CD1c-positive myeloid dendritic cell (primary cell): ENCODE measurements at regions not wholly inside any gene's neighbourhood (a gene's known extent, or its start where the extent isn't known, plus 50 kb on each side); places are given as distances from the start of the nearest gene placed in this dataset.
"Not testable (repeated sequence)": the region's sequence is repeated elsewhere in the genome, so short reads cannot be mapped to it uniquely, and the experiment has no call there.

Experiments used
- DNase-seq: peaks from one replicate; pipeline ENCODE4 v3.0.0-alpha.2; 2016; ENCODE audit errors: extremely low spot score

GRCh38 chr14:106592115-106592852, 1065.9 kb downstream of the TMEM121 start:
- not testable (repeated sequence) for DNase-seq

GRCh38 chr14:106599209-106599608, 1072.8 kb downstream of the TMEM121 start:
- DNase-seq, result no peak

- DNase-seq, result peak; percentile 60
These were observed 1079.4 kb downstream of the TMEM121 start for GRCh38 chr14:106605548-106606448.

DNA sequence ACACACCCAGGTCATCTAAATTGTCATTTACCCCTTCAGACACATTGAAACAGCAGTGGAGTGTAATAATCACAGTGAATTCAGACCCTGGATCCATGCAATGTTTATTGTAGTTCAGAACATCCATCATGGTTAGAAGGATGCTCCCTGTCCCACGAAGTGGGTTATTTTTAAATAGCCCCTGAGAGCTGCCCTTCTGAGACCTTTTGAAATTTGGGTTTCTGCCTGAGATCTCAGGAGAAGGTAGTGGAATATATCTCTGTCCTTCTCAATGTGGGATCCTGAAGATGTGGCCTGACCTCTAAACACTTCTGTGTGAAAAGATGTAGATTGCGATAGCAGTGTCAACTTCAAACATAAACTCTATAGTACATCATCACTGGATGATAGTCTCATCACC, 1080.6 kb downstream of the TMEM121 start:
- DNase-seq, result no peak

- DNase-seq, result no peak
These were observed 1084.3 kb downstream of the TMEM121 start for GRCh38 chr14:106610691-106611090.

- DNase-seq, result no peak
These were observed 1086.9 kb downstream of the TMEM121 start for GRCh38 chr14:106613256-106613655.

- peak; percentile 73 for DNase-seq
These were observed 1092.1 kb downstream of the TMEM121 start for GRCh38 chr14:106618471-106618951.

DNA sequence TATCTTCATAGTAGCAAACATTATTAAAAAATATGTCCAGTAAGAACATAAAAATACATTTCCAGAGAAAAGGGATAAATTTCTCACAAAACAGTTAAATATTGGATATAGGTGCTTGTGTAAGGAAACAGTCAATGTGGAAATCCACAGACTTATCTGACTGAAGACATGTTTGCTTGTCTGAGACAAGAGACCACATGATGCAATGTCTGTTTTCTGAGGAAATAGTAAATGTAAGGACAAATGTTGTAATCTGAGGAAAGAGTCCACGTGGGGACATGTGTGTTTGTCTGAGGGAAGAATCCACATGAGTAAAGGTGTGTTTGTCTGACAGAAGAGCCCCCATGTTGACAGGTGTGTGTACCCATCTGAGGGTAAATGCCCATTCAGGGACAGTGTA, 1093.2 kb downstream of the TMEM121 start:
- peak; percentile 12 for DNase-seq

- DNase-seq, result no peak
These were observed 1094.0 kb downstream of the TMEM121 start for GRCh38 chr14:106620368-106620767.

GRCh38 chr14:106622200-106622745, 1095.9 kb downstream of the TMEM121 start:
- DNase-seq, result no peak

- DNase-seq, result no peak
These were observed 1098.8 kb downstream of the TMEM121 start for GRCh38 chr14:106625186-106625585.

DNA sequence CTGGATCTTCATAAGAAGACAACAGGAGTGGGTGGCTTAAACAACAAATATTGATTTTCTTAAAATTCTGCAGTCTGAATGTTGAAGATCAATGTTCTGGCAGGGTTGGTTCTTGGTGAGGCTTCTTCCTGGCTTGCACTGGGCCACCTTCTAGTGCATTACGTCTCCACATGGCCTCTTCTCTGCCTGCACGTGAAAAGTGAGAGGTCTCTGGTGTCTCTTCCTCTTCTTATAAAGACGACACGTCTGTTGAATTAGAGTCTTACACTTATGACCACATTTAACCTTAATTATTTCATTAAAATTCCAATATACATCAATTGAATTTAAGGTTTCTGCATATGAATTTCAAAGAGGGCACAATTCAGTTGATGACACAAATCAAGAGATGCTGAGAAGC, 1100.1 kb downstream of the TMEM121 start:
- not testable (repeated sequence) for DNase-seq

DNA sequence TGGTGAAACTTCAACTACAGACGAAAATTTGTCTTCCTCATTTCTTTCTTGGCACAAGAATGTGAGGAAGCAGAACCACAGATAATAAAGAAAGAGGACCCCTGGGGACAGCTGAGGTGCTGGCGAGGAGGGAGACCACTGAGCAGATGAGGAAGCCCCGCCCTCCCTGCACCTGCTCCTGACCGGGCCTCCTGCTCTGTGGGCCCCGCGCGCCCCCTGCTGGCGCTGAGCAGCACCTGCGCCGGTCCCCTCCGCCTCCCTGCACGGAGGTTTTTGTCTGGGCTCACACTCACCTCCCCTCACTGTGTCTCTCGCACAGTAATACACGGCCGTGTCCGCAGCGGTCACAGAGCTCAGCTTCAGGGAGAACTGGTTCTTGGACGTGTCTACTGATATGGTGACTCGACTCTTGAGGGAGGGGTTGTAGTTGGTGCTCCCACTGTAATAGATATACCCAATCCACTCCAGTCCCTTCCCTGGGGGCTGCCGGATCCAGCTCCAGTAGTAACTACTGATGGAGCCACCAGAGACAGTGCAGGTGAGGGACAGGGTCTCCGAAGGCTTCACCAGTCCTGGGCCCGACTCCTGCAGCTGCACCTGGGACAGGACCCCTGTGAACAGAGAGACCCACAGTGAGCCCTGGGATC, 1100.7 kb downstream of the TMEM121 start:
- peak; percentile 66 for DNase-seq

GRCh38 chr14:106631879-106632278, 1105.5 kb downstream of the TMEM121 start:
- peak; percentile 24 for DNase-seq

DNA sequence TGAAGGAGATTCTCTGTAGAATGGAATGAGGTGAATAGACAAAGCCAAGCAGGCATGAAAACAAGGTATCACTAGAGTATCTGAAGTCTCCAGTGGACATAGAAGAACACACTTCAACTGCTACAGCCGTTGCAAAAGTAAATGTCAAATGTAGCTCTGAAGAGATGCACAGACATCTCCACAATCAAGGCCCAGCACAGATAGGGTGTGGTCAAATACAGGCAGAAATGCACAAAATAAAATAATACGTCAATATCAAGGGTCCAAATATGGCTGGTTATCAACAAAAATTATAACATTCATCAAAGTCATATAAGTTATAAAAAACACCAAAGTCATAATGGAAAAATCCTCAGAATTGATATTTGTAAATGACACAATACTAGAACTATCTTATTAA, 1107.3 kb downstream of the TMEM121 start:
- no peak for DNase-seq

DNA sequence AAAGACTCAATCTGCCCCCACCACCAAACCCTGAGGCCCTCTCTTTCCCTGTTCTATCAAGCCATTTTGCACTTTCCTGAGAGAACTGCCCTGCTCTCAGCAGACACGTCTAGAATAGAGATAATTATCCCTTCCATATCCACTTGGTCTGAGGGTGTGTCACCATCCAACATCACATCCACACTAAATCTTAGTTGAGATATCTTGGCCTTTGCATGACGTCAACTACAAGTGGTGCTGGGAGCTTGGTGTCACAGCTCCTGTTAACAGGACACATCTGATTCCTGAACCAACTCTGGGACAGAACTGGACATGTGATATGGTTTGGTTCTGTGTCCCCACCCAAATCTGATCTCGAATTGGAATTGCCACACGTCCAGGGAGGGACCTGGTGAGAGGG, 1109.2 kb downstream of the TMEM121 start:
- DNase-seq, result no peak

DNA sequence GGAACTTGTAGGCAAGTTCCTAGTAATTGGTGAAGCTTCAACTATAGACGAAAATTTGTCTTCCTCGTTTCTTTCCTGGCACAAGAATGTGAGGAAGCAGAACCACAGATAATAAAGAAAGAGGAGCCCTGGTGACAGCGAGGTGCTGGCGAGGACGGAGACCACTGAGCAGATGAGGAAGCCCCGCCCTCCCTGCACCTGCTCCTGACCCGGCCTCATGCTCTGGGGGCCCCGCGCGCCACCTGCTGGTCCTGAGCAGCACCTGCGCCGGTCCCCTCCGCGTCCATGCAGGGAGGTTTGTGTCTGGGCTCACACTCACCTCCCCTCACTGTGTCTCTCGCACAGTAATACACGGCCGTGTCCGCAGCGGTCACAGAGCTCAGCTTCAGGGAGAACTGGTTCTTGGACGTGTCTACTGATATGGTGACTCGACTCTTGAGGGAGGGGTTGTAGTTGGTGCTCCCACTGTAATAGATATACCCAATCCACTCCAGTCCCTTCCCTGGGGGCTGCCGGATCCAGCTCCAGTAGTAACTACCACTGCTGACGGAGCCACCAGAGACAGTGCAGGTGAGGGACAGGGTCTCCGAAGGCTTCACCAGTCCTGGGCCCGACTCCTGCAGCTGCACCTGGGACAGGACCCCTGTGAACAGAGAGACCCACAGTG, 1112.5 kb downstream of the TMEM121 start:
- DNase-seq, result peak; percentile 13

DNA sequence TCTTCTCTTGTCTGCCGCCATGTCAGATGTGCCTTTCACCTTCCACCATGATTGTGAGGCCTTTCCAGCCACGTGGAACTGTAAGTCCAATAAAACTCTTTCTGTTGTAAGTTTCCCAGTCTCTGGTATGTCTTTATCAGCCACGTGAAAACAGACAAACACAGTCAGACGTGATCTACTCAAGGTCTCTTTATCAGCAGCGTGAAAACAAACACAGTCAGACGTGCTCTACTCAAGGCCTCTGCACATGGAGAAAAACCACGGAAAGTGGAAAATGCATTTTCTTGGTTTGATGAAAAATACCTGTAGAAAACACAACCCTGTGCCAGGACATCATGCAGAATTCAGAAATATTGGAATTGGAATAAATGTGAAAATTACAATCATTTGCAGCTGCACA, 1115.7 kb downstream of the TMEM121 start:
- DNase-seq, result no peak

DNA sequence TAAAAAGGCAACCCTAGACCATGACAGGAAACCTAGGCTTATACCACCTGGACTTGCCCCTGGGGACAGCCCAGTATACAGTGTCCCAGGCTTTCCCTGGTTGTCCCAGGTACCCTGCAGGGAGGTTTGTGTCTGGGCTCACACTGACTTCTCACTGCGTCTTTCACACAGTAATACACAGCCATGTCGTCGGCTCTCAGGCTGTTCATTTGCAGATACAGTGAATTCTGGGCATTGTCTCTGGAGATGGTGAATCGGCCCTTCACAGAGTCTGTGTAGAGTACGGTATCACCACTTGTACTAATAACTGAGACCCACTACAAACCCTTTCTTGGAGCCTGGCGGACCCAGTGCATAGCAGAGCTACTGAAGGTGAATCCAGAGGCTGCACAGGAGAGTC, 1116.6 kb downstream of the TMEM121 start:
- not testable (repeated sequence) for DNase-seq

DNA sequence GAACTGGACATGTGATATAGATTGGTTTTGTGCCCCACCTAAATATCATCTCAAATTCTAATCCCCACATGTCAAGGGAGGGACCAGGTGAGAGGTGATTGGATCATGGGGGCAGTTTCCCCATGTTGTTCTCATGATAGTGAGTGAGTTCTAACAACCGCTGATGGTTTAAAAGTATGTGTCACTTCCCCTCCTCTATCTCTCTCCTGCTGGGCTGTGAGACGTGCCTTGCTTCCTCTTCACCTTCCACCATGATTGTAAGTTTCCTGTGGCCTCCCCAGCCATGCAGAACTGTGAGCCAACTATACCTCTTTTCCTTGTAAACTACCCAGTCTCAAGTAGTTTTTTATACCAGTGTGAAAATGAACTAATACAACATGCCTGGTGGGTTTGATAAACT, 1122.5 kb downstream of the TMEM121 start:
- not testable (repeated sequence) for DNase-seq

- DNase-seq, result no peak
These were observed 1124.6 kb downstream of the TMEM121 start for GRCh38 chr14:106651016-106651415.
